Thyroid gland (tissue), 4 donors: ENCODE measurements at regions not wholly inside any gene's neighbourhood (a gene's known extent, or its start where the extent isn't known, plus 50 kb on each side); places are given as distances from the start of the nearest gene placed in this dataset.

Experiments used
- DNase-seq, 2 donors: peaks; one replicate each; pipeline ENCODE4 v3.0.0-alpha.2; 2019
- H3K27ac ChIP-seq, 3 donors: fragments of 200-600 bp; sonication (generic); 1 replicate in 2 of 3; 2 replicates in 1 of 3; pipeline ENCODE4 v1.5.1; 2016 to 2019; ENCODE audit warnings: mild to moderate bottlenecking in 1 of 3, moderate library complexity in 1 of 3
- H3K27me3 ChIP-seq: fragments of 200-600 bp; sonication (generic); one replicate; pipeline ENCODE4 v1.5.1; 2019
- H3K36me3 ChIP-seq, 2 donors: fragments of 200-600 bp; sonication (generic); one replicate each; pipeline ENCODE4 v1.5.1; 2016 to 2019
- H3K4me1 ChIP-seq, 2 donors: fragments of 200-600 bp; sonication (generic); one replicate each; pipeline ENCODE4 v1.5.1; 2017 to 2019
- H3K4me3 ChIP-seq, 3 donors: fragments of 200-600 bp; sonication (generic); replicated peaks in 1 of 3; 1 replicate in 2 of 3; 2 replicates in 1 of 3; pipeline ENCODE4 v1.5.1; 2016; ENCODE audit warnings: mild to moderate bottlenecking in 1 of 3
- H3K9me3 ChIP-seq: fragments of 200-600 bp; sonication (generic); one replicate; pipeline ENCODE4 v1.5.1; 2017
- CTCF ChIP-seq, 6 experiments: fragments of 200-600 bp in 3 of 6; fragments of 450-650 bp in 3 of 6; sonication (generic) in 3 of 6; IDR thresholded peaks; one replicate each; pipeline ENCODE4 v1.5.1; 2016 to 2019; ENCODE audit warnings: antibody characterized with exemption in 6 of 6, mild to moderate bottlenecking in 2 of 6, inconsistent platforms in 1 of 6, moderate library complexity in 1 of 6
- POLR2A ChIP-seq, 2 donors: fragments of 450-650 bp; IDR thresholded peaks; one replicate each; pipeline ENCODE4 v1.6.1; 2017; ENCODE audit warnings: antibody characterized with exemption in 2 of 2, mild to moderate bottlenecking in 2 of 2, moderate library complexity in 1 of 2
- WGBS, 2 donors: methylation state at CpG; one replicate each; pipeline ENCODE4 v1.1.5; 2017; 5-methylcytosine and 5-hydroxymethylcytosine counted together
- intact Hi-C: fragments of 100-400 bp; cut with DNase I; formaldehyde crosslinking; loops from one replicate; pipeline ENCODE4 v1.15.1; 2023

GRCh38 chr3:73745526-73746191, 120.9 kb upstream of the PDZRN3 start:
- TF ChIP-seq CTCF (IDR thresholded peaks at IDR 0.05) (no peak), POLR2A (IDR thresholded peaks at IDR 0.05) (no peak)
- WGBS, 2 donors: 56 to 66% methylated on average over 9 of the region's 9 CpGs
- Histone ChIP-seq H3K4me3 (no peak overlapping the region), H3K27me3 (no peaks in the 10 kb centered on the region), H3K4me1 (no peaks in the 10 kb centered on the region), H3K36me3 (no peaks in the 10 kb centered on the region), H3K27ac (no peak overlapping the region), H3K9me3 (no peaks in the 10 kb centered on the region)
- DNase-seq: no peak
- intact Hi-C loops: no loop called here

- Histone ChIP-seq H3K9me3 (no peaks in the 10 kb centered on the region), H3K36me3 (no peaks in the 10 kb centered on the region), H3K27me3 (no peaks in the 10 kb centered on the region), H3K4me3 (no peak overlapping the region), H3K27ac (no peak overlapping the region), H3K4me1 (no peaks in the 10 kb centered on the region)
- no peak for DNase-seq
- TF ChIP-seq POLR2A (IDR thresholded peaks at IDR 0.05): no peak
- no peak for TF ChIP-seq CTCF (IDR thresholded peaks at IDR 0.05)
- intact Hi-C loops: no loop called here
- 47 to 53% methylated on average over 4 of the region's 4 CpGs for WGBS, 2 donors
These were observed 118.8 kb upstream of the PDZRN3 start for GRCh38 chr3:73743551-73743950.

GRCh38 chr3:73739791-73740453, 115.2 kb upstream of the PDZRN3 start:
- DNase-seq: no peak
- Histone ChIP-seq H3K4me3 (no peak overlapping the region), H3K27ac (no peak overlapping the region), H3K27me3 (no peaks in the 10 kb centered on the region), H3K4me1 (no peaks in the 10 kb centered on the region), H3K36me3 (no peaks in the 10 kb centered on the region), H3K9me3 (no peaks in the 10 kb centered on the region)
- intact Hi-C loops: no loop called here
- WGBS, 2 donors: 71 to 77% methylated on average over 5 of the region's 5 CpGs
- TF ChIP-seq POLR2A (IDR thresholded peaks at IDR 0.05) (no peak), CTCF (IDR thresholded peaks at IDR 0.05) (no peak)

GRCh38 chr3:73738711-73739110, 114.0 kb upstream of the PDZRN3 start:
- no peaks in the 10 kb centered on the region for H3K27me3 ChIP-seq
- no peaks in the 10 kb centered on the region for H3K36me3 ChIP-seq
- intact Hi-C loops: no loop called here
- no peaks in the 10 kb centered on the region for H3K9me3 ChIP-seq
- no peaks in the 10 kb centered on the region for H3K4me1 ChIP-seq
- H3K27ac ChIP-seq: no peak overlapping the region
- no peak overlapping the region for H3K4me3 ChIP-seq
- 85 to 91% methylated on average over 1 of the region's 1 CpG for WGBS, 2 donors
- DNase-seq: no peak
- TF ChIP-seq CTCF (IDR thresholded peaks at IDR 0.05) (no peak), POLR2A (IDR thresholded peaks at IDR 0.05) (no peak)
